ENCODE measurements at regions not wholly inside any gene's neighbourhood (a gene's known extent, or its start where the extent isn't known, plus 50 kb on each side); places are given as distances from the start of the nearest gene placed in this dataset.
"Not testable (repeated sequence)": the region's sequence is repeated elsewhere in the genome, so short reads cannot be mapped to it uniquely, and the experiment has no call there.

DNA sequence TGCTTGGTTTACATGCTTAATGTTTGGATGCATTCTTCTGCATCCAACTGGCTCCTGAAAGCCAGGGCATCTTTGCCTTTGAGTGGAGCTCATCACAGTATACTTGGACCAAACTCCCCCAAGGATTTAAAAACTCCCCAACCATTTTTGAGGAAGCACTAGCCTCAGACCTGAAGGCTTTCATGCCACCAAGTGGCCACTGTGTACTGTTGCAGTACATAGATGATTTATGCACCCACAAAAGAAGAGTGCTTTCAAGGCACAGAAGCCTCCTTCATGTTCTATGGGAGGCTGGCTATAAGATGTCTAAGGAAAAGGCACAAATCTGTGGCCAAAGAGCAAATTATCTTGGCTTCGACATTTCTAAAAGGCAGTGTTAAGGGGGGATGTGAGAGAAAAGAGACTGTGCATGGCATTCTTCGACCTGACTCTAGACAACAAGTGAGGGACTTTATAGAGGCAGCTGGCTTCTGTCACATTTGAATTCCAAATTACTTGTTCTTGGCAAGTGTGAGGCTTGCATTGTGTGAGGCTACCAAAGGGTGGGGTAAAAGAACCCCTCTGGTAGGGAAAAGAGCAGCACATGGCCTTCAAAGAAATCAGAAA, 224.2 kb upstream of the HSFY2 start:
- TF ChIP-seq, protein P1, sequence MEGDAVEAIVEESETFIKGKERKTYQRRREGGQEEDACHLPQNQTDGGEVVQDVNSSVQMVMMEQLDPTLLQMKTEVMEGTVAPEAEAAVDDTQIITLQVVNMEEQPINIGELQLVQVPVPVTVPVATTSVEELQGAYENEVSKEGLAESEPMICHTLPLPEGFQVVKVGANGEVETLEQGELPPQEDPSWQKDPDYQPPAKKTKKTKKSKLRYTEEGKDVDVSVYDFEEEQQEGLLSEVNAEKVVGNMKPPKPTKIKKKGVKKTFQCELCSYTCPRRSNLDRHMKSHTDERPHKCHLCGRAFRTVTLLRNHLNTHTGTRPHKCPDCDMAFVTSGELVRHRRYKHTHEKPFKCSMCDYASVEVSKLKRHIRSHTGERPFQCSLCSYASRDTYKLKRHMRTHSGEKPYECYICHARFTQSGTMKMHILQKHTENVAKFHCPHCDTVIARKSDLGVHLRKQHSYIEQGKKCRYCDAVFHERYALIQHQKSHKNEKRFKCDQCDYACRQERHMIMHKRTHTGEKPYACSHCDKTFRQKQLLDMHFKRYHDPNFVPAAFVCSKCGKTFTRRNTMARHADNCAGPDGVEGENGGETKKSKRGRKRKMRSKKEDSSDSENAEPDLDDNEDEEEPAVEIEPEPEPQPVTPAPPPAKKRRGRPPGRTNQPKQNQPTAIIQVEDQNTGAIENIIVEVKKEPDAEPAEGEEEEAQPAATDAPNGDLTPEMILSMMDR (IDR thresholded peaks at IDR 0.05; ENCODE audit: extremely low read depth, missing control alignments) = peak; percentile 10
- no peak for DNase-seq (ENCODE audit: low spot score)

DNA sequence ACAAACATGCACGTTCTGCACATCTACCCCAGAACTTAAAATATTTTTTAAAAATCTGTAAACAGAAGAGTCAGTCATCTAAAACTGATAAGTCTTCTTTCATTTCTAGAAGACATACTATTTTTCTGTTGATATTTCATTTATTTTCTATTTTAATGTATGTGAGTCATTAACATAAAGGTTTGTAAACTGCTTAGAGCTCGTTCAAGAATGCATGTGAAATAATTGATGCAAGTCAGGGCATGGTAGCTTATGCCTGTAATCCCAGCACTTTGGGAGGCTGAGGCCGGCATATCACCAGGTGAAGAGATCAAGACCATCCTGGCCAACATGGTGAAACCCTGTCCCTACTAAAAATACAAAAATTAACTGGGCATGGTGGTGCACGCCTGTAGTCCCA, 219.9 kb upstream of the HSFY2 start:
- TF ChIP-seq, protein P1 (IDR thresholded peaks at IDR 0.05; ENCODE audit: extremely low read depth, missing control alignments) = no peak
- no peak for DNase-seq (ENCODE audit: low spot score)

DNA sequence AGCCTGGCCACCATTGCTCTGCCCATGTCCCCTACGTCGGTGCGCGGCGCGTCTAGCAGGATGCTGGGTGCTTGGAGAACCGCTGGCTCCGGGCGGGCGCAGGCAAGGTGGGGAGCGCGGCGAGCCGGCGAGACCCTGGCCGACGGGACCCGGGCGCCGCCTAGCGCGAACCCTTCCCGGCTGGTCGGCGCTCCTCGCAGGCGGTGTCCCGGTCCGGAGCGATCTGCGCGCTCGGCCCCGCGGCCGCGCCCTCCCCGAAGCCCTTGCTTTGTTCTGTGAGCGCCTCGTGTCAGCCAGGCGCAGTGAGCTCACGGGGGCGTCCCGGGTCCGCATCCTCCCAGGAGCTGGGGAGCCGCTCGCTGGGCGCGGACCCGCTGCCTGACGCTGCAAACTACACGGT, 219.1 kb upstream of the HSFY2 start:
- not testable (repeated sequence) for DNase-seq (ENCODE audit: low spot score)

DNA sequence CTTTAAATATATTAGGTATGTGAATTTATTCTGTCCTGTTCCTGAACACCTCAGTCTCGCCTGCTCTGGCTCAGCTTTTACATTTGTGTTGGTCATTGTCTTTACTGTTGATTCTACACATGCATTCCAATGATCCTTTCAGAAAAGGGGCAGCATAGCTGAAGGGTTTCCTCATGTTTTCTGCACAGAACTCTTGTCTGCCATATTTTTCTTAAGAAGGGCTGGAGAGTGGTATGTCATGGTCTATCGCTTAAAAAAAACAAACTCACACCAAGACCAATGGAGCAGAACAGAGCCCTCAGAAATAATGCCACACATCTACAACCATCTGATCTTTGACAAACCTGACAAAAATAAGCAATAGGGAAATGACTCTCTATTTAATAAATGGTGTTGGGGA, 215.8 kb upstream of the HSFY2 start:
- TF ChIP-seq, protein P1 (IDR thresholded peaks at IDR 0.05; ENCODE audit: extremely low read depth, missing control alignments) = no peak
- DNase-seq (ENCODE audit: low spot score) = no peak

DNA sequence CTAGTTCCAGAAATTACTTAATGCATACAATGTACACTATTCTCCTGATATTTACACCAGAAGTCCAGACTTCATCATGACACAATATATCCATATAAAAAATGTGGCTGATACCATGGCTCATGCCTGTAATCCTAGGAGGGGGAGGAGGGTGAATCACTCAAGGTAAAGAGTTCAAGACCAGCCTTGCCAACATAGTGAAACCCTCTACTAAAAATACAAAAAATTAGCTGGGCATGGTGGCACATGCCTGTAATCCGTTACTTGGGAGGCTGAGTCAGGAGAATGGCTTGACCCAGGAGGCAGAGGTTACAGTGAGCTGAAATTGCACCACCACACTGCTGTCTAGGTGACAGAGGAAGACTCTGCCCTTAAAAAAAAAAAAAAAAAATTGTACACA, 192.5 kb upstream of the HSFY2 start:
- DNase-seq (ENCODE audit: low spot score) = no peak
- TF ChIP-seq, protein P1 (IDR thresholded peaks at IDR 0.05; ENCODE audit: extremely low read depth, missing control alignments) = no peak

DNA sequence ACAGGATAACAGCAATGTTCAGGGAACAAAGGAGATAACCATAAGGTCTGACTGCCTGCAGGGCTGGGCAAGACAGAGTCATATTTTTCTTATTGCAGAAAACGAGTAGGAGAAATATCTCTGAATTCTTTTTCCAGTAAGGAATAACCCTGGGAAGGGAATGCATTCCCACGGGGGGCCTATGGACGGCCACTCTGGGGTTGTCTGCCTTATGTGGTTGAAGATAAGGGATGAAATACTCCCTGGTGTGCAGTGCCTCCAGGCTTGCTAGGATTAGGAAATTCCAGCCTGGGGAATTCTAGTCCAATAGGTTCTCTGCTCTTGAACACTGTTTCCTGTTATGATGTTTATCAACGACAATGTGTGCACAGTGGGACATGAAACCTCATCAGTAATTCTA, 185.3 kb upstream of the HSFY2 start:
- TF ChIP-seq, protein P1 (IDR thresholded peaks at IDR 0.05; ENCODE audit: extremely low read depth, missing control alignments) = no peak

DNA sequence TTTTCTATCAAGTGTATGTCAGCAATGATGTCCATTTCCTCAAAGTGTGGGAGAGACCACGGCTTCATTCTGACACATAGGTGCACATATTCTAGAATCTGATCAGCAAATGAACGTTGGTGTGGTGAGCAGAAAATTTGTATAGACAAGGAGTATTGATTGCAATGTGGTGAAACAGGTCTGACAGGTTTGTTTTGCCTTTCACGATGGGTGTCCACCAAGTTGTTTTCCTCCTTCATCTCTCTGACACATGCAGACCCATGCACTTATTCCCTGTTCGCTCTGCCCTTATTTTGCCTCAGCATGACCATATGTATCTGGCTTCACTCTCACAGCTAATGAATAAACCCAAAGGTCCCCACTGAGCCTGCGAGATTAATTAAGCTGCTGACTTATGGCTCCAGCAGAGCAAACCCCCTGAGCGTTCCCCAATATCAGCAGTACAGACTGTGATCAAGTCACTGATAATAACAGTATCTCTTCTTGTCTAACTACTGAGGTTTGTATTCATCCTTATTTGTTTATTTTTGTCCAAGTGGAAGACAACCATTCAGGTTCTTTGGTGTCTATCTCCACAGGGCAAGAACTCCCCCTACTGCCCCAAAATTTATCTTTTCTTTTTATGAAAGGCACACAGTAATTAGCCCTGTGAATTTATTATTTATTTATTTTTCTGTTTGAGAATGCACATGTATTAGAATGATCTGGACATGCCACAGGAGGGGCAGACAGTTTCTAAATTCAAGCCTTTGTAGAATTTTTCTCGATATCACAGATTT, 178.3 kb upstream of the HSFY2 start:
- DNase-seq (ENCODE audit: low spot score) = no peak
- TF ChIP-seq, protein P1 (IDR thresholded peaks at IDR 0.05; ENCODE audit: extremely low read depth, missing control alignments) = no peak

More for the DNA sequence above, 185.3 kb upstream of the HSFY2 start:
- no peak for DNase-seq (ENCODE audit: low spot score)

DNA sequence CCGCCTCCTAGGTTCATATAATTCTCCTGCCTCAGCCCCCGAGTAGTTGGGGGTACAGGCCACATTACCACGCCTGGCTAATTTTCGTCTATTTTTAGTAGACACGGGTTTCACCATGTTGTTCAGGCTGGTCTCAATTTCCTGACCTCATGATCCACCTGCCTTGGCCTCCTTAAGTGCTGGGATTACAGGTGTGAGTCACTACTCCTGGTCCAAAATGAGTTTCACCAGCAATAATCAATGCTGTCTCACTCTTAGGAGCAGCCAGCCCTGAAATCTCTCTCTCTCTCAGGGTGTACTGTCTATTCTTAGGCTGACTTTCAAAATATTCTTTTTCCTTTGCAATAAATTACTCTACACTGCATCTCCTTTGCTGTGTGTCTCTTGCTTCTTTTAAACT, 177.5 kb upstream of the HSFY2 start:
- TF ChIP-seq, protein P1 (IDR thresholded peaks at IDR 0.05; ENCODE audit: extremely low read depth, missing control alignments) = no peak
- no peak for DNase-seq (ENCODE audit: low spot score)

Measured in GM20000 (cell line).